GM23338 (cell line): ENCODE measurements at regions not wholly inside any gene's neighbourhood (a gene's known extent, or its start where the extent isn't known, plus 50 kb on each side); places are given as distances from the start of the nearest gene placed in this dataset.

Experiments used
- ATAC-seq: fragments of 200-7000 bp; cut with Tn5 transposase; 3 replicates; pipeline ENCODE4 v1.9.1; 2020
- DNase-seq: peaks from one replicate; pipeline ENCODE4 v3.0.0-alpha.2; 2015; ENCODE audit warnings: low spot score
- H2AFZ ChIP-seq: fragments of 200-600 bp; sonication (generic); 2 replicates; pipeline ENCODE4 v1.8.0; 2016; ENCODE audit warnings: antibody characterized with exemption, mild to moderate bottlenecking, moderate library complexity
- H3F3A ChIP-seq: fragments of 200-600 bp; sonication (generic); replicated peaks from 2 replicates; pipeline ENCODE4 v1.8.0; 2017; ENCODE audit warnings: antibody characterized with exemption, mixed run types, low read depth
- H3K27ac ChIP-seq: fragments of 200-600 bp; sonication (generic); 2 replicates; pipeline ENCODE4 v1.6.1; 2016; ENCODE audit warnings: low read depth
- H3K27me3 ChIP-seq: fragments of 200-600 bp; sonication (generic); 2 replicates; pipeline ENCODE4 v1.8.0; 2016; ENCODE audit warnings: mild to moderate bottlenecking, mixed run types, moderate library complexity; ENCODE audit not compliant: insufficient read depth
- H3K36me3 ChIP-seq: fragments of 200-600 bp; sonication (generic); 2 replicates; pipeline ENCODE4 v1.8.0; 2016; ENCODE audit warnings: mild to moderate bottlenecking; ENCODE audit not compliant: insufficient read depth
- H3K4me1 ChIP-seq: fragments of 200-600 bp; sonication (generic); 2 replicates; pipeline ENCODE4 v1.8.0; 2016; ENCODE audit warnings: mild to moderate bottlenecking, moderate library complexity; ENCODE audit not compliant: insufficient read depth
- H3K4me2 ChIP-seq: fragments of 200-600 bp; sonication (generic); 2 replicates; pipeline ENCODE4 v1.7.1; 2017; ENCODE audit warnings: mixed run types
- H3K4me3 ChIP-seq: fragments of 200-600 bp; sonication (generic); 2 replicates; pipeline ENCODE4 v1.6.1; 2016; ENCODE audit warnings: mixed run types
- H3K79me2 ChIP-seq: fragments of 200-600 bp; sonication (generic); replicated peaks from 2 replicates; pipeline ENCODE4 v1.8.0; 2017; ENCODE audit warnings: mild to moderate bottlenecking; ENCODE audit not compliant: insufficient read depth
- H3K9me2 ChIP-seq: fragments of 200-600 bp; sonication (generic); 2 replicates; pipeline ENCODE4 v1.8.0; 2017; ENCODE audit not compliant: insufficient read depth
- H4K20me1 ChIP-seq: fragments of 200-600 bp; sonication (generic); replicated peaks from 2 replicates; pipeline ENCODE4 v1.8.0; 2017; ENCODE audit warnings: mild to moderate bottlenecking; ENCODE audit not compliant: insufficient read depth
- H3K27ac Mint-ChIP-seq: 2 replicates; pipeline ENCODE4 v1.8.0; 2020; ENCODE audit warnings: inconsistent platforms, mild to moderate bottlenecking, moderate library complexity, mixed read lengths
- H3K27me3 Mint-ChIP-seq: 3 replicates; pipeline ENCODE4 v1.8.0; 2022; ENCODE audit warnings: low read depth, mild to moderate bottlenecking, moderate library complexity, mixed read lengths, inconsistent platforms; ENCODE audit not compliant: insufficient read depth, poor library complexity
- H3K36me3 Mint-ChIP-seq: 3 replicates; pipeline ENCODE4 v1.8.0; 2021; ENCODE audit warnings: low read depth, mild to moderate bottlenecking, inconsistent platforms, moderate library complexity, mixed read lengths
- H3K4me1 Mint-ChIP-seq: 3 replicates; pipeline ENCODE4 v1.8.0; 2020; ENCODE audit warnings: mild to moderate bottlenecking, inconsistent platforms, mixed read lengths
- H3K4me3 Mint-ChIP-seq: 3 replicates; pipeline ENCODE4 v1.8.0; 2021; ENCODE audit warnings: moderate library complexity, mild to moderate bottlenecking, inconsistent platforms, mixed read lengths
- H3K9me3 Mint-ChIP-seq: 3 replicates; pipeline ENCODE4 v1.8.0; 2020; ENCODE audit warnings: moderate library complexity, mild to moderate bottlenecking, inconsistent platforms, mixed read lengths
- CREB1 ChIP-seq: fragments of 250-450 bp; sonication (Bioruptor Pico); IDR thresholded peaks from 2 replicates; pipeline ENCODE4 v1.5.0; 2020; ENCODE audit warnings: low read depth, mild to moderate bottlenecking, moderate library complexity
- CTCF ChIP-seq, 2 experiments: fragments of 200-600 bp in 1 of 2; sonication (generic) in 1 of 2; conservative IDR thresholded peaks; 2 replicates each; pipeline versions ENCODE4 v1.5.1 to v1.6.1; 2016 to 2017; ENCODE audit warnings: antibody characterized with exemption in 2 of 2, low read depth in 2 of 2, mild to moderate bottlenecking in 2 of 2, moderate library complexity in 1 of 2
- EZH2 ChIP-seq: fragments of 200-600 bp; sonication (generic); IDR thresholded peaks from one replicate; pipeline ENCODE4 v1.8.0; 2017; ENCODE audit warnings: antibody characterized with exemption, mild to moderate bottlenecking, low read depth; ENCODE audit not compliant: unreplicated experiment
- EZH2phosphoT487 ChIP-seq: fragments of 200-600 bp; sonication (generic); IDR thresholded peaks from one replicate; pipeline ENCODE4 v1.8.1; 2018; ENCODE audit warnings: antibody characterized with exemption; ENCODE audit not compliant: unreplicated experiment
- JUNB ChIP-seq: IDR thresholded peaks from one replicate; pipeline ENCODE4 v1.6.1; 2016; ENCODE audit warnings: antibody characterized with exemption; ENCODE audit not compliant: unreplicated experiment
- NANOG ChIP-seq: IDR thresholded peaks from 2 replicates; pipeline ENCODE4 v1.6.1; 2016; ENCODE audit warnings: antibody characterized with exemption, borderline replicate concordance
- POLR2AphosphoS5 ChIP-seq: IDR thresholded peaks from 2 replicates; pipeline ENCODE4 v1.6.1; 2016; ENCODE audit warnings: antibody characterized with exemption, low read depth
- REST ChIP-seq: IDR thresholded peaks from one replicate; pipeline ENCODE4 v1.6.1; 2018; ENCODE audit warnings: antibody characterized with exemption; ENCODE audit not compliant: unreplicated experiment
- STAT1 ChIP-seq: IDR thresholded peaks from one replicate; pipeline ENCODE4 v1.6.1; 2016; ENCODE audit warnings: antibody characterized with exemption; ENCODE audit not compliant: unreplicated experiment
- ZNF114 ChIP-seq: fragments of 250-450 bp; sonication (Bioruptor Pico); IDR thresholded peaks from 2 replicates; pipeline ENCODE4 v1.5.0; 2020; ENCODE audit warnings: mild to moderate bottlenecking, moderate library complexity
- ZNF331 ChIP-seq: fragments of 250-450 bp; sonication (Bioruptor Pico); IDR thresholded peaks from 2 replicates; pipeline ENCODE4 v1.5.0; 2020; ENCODE audit warnings: low read depth, mild to moderate bottlenecking, moderate library complexity
- TF ChIP-seq, protein P1 (sequence below): IDR thresholded peaks from 2 replicates; pipeline ENCODE4 v1.6.1; 2016; ENCODE audit warnings: antibody characterized with exemption
- TF ChIP-seq, protein P2 (sequence below): fragments of 250-450 bp; sonication (Bioruptor Pico); IDR thresholded peaks from 2 replicates; pipeline ENCODE4 v1.5.0; 2020; ENCODE audit warnings: mild to moderate bottlenecking, moderate library complexity

GRCh38 chr2:128390256-128390990, 71.8 kb upstream of the HS6ST1 start:
- H3K9me2 ChIP-seq: no peaks in the 10 kb centered on the region
- no peaks in the 10 kb centered on the region for H3F3A ChIP-seq
- no peaks in the 10 kb centered on the region for H3K79me2 ChIP-seq
- Mint-ChIP-seq H3K4me3 (no peak overlapping the region), H3K27ac (no peak overlapping the region), H3K9me3 (no peaks in the 10 kb centered on the region; the same call in 2 of the 3 replicates), H3K27me3 (peaks cover 8% of the 10 kb centered on the region), H3K36me3 (no peaks in the 10 kb centered on the region; the same call in 2 of the 3 replicates), H3K4me1 (peaks cover 19% of the 10 kb centered on the region)
- no peaks in the 10 kb centered on the region for H3K36me3 ChIP-seq
- no peaks in the 10 kb centered on the region for H4K20me1 ChIP-seq
- peaks cover 7% of the 10 kb centered on the region; the same call in 1 of the 2 replicates for H3K4me1 ChIP-seq
- TF ChIP-seq EZH2 (no peak), CREB1 (no peak), POLR2AphosphoS5 (no peak), CTCF (conservative IDR thresholded peaks at IDR 0.05; ENCODE audit: low read depth in 2 of 2) (no peak), REST (no peak), EZH2phosphoT487 (no peak), ZNF331 (CRISPR knock-in tag) (no peak), NANOG (no peak), ZNF114 (CRISPR knock-in tag) (no peak), JUNB (no peak), STAT1 (no peak)
- TF ChIP-seq, protein P1, sequence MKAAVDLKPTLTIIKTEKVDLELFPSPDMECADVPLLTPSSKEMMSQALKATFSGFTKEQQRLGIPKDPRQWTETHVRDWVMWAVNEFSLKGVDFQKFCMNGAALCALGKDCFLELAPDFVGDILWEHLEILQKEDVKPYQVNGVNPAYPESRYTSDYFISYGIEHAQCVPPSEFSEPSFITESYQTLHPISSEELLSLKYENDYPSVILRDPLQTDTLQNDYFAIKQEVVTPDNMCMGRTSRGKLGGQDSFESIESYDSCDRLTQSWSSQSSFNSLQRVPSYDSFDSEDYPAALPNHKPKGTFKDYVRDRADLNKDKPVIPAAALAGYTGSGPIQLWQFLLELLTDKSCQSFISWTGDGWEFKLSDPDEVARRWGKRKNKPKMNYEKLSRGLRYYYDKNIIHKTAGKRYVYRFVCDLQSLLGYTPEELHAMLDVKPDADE: no peak
- TF ChIP-seq, protein P2, sequence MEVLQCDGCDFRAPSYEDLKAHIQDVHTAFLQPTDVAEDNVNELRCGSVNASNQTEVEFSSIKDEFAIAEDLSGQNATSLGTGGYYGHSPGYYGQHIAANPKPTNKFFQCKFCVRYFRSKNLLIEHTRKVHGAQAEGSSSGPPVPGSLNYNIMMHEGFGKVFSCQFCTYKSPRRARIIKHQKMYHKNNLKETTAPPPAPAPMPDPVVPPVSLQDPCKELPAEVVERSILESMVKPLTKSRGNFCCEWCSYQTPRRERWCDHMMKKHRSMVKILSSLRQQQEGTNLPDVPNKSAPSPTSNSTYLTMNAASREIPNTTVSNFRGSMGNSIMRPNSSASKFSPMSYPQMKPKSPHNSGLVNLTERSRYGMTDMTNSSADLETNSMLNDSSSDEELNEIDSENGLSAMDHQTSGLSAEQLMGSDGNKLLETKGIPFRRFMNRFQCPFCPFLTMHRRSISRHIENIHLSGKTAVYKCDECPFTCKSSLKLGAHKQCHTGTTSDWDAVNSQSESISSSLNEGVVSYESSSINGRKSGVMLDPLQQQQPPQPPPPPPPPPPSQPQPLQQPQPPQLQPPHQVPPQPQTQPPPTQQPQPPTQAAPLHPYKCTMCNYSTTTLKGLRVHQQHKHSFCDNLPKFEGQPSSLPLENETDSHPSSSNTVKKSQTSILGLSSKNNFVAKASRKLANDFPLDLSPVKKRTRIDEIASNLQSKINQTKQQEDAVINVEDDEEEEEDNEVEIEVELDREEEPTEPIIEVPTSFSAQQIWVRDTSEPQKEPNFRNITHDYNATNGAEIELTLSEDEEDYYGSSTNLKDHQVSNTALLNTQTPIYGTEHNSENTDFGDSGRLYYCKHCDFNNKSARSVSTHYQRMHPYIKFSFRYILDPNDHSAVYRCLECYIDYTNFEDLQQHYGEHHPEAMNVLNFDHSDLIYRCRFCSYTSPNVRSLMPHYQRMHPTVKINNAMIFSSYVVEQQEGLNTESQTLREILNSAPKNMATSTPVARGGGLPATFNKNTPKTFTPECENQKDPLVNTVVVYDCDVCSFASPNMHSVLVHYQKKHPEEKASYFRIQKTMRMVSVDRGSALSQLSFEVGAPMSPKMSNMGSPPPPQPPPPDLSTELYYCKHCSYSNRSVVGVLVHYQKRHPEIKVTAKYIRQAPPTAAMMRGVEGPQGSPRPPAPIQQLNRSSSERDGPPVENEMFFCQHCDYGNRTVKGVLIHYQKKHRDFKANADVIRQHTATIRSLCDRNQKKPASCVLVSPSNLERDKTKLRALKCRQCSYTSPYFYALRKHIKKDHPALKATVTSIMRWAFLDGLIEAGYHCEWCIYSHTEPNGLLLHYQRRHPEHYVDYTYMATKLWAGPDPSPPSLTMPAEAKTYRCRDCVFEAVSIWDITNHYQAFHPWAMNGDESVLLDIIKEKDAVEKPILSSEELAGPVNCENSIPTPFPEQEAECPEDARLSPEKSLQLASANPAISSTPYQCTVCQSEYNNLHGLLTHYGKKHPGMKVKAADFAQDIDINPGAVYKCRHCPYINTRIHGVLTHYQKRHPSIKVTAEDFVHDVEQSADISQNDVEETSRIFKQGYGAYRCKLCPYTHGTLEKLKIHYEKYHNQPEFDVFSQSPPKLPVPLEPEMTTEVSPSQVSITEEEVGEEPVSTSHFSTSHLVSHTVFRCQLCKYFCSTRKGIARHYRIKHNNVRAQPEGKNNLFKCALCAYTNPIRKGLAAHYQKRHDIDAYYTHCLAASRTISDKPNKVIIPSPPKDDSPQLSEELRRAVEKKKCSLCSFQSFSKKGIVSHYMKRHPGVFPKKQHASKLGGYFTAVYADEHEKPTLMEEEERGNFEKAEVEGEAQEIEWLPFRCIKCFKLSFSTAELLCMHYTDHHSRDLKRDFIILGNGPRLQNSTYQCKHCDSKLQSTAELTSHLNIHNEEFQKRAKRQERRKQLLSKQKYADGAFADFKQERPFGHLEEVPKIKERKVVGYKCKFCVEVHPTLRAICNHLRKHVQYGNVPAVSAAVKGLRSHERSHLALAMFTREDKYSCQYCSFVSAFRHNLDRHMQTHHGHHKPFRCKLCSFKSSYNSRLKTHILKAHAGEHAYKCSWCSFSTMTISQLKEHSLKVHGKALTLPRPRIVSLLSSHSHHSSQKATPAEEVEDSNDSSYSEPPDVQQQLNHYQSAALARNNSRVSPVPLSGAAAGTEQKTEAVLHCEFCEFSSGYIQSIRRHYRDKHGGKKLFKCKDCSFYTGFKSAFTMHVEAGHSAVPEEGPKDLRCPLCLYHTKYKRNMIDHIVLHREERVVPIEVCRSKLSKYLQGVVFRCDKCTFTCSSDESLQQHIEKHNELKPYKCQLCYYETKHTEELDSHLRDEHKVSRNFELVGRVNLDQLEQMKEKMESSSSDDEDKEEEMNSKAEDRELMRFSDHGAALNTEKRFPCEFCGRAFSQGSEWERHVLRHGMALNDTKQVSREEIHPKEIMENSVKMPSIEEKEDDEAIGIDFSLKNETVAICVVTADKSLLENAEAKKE (CRISPR knock-in tag): no peak
- no peak overlapping the region for H3K4me2 ChIP-seq
- peak overlapping the region; percentile 43; the same call in 1 of the 2 replicates for H2AFZ ChIP-seq
- ATAC-seq (no peak), DNase-seq (no peak)
- H3K4me3 ChIP-seq: no peak overlapping the region
- no peak overlapping the region for H3K27ac ChIP-seq
- no peaks in the 10 kb centered on the region for H3K27me3 ChIP-seq
